Stimulated activated CD4-positive, alpha-beta T cell treated with anti-CD3 and anti-CD28 coated beads, Interleukin-2, amount 100 ng/mL, for 24 hours (primary cell): ENCODE measurements at regions not wholly inside any gene's neighbourhood (a gene's known extent, or its start where the extent isn't known, plus 50 kb on each side); places are given as distances from the start of the nearest gene placed in this dataset.

ENCODE experiments used
- DNase-seq, 2 donors: peaks; one replicate each; pipeline ENCODE4 v3.0.0-alpha.2; 2020

DNA sequence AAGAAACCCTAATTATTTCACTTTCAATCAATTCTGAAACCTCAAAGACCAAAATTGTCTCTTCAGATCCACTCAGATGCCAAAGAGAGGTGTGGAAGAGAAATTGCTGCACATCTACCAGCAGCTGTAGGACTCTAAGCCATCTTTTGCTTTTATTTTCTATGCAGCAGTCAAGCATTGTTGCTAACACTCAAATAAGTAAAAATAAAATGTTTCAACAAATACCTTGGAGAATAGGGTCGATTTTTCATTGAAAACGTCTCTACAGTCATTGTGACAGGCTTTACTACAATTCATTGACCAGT lies 66.4 kb upstream of the CFAP20DC start:
- DNase-seq = no peak

GRCh38 chr3:59115364-59116232 lies 65.8 kb upstream of the CFAP20DC start:
- no peak for DNase-seq

DNA sequence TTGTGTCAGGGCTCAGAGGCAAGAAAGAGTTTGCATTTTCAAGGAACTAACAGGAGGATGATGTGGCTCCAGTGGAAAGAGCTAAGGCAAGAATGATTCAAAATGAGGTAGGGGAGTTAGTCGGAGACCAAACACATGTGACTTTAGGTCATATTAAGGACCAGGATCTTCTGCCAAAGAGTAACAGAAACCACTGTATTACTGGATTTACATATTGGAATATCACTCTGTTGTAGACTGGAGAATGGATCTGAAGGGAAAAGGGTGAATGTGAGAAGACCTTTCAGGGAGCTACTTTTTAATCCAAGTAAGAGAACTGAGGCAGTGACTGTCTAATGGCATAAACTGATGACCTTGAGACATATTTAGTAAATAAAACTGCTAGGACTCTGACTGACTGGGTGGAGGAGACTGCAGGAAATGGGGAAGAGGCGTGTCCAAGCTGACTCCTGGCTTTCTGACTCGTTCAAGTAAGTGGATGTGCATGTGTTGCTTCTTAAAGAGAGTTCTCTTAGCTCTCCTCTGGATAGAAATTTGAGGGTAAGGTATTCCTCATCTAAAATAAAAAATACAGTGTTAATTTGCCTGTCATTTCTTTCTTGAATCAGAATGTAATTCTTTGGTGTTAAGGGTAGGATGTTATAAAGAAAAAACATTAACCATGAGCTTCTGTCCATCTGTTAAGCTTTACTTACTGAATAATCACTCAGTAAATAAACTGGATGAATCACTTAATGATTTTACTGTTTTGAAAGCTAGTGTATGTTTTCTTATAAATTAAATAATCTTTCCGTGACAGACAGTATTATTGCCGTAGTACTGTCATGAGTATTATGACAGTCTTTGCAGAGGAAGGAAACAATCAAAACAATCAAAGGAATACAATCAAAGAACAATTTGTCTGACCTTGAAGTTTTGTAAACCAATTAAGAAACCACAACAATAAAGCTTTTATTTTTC lies 58.3 kb upstream of the CFAP20DC start:
- DNase-seq = no peak

DNA sequence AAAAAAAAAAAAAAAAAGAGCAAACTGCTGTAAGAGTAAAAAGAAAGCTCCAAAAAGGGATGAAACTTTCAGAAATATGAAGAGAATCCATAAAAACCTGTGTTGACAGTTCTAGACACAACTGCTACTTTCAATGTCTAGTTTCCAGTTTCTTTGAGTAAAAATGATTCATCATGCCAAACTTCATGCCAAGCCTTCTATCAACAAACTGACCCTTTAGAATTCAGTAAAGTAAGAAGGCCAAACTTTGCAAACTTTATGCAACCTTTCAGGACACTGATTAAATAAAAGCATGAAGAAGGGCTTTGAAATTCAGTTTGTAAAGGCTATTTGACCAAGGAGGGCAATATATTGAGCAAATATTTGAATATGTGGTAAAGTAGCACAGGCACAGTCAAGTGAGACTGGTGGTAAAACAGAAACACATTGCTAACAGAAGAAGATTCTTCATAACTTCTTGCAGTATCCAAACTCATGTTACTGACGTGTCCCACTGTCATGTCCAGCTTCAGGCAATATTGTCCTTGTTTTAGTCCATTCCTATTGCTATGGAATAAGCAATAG lies 56.3 kb upstream of the CFAP20DC start:
- DNase-seq = no peak

- DNase-seq = no peak
Measured at GRCh38 chr3:59103552-59103951, 53.7 kb upstream of the CFAP20DC start.

- no peak for DNase-seq
Measured at GRCh38 chr3:59101231-59101736, 51.5 kb upstream of the CFAP20DC start.
